Activated T-cell treated with anti-CD3 and anti-CD28 coated beads, Interleukin-2, amount 50 U/mL, for 1 hour (primary cell): ENCODE measurements at regions not wholly inside any gene's neighbourhood (a gene's known extent, or its start where the extent isn't known, plus 50 kb on each side); places are given as distances from the start of the nearest gene placed in this dataset.
"Not testable (repeated sequence)": the region's sequence is repeated elsewhere in the genome, so short reads cannot be mapped to it uniquely, and the experiment has no call there.

Experiments
- DNase-seq: peaks from one replicate; pipeline ENCODE4 v3.0.0-alpha.2; 2020

DNA sequence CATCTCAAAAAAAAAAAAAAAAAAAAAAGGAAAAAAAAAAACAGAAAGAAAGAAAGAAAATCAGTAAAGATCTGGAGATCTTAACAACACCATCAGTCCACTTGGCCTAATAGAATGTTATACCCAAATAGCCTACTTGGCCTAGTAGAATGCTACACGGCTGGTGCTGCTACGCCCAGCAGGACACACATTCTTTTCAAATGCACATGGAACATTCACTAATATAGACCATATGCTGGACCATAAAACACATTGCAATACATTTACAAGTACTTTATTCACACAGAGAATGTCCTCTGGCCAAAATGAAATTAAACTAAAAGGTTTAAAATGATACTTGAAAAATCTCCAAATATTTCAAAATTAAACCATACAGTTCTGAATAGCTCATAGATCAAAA lies 80.0 kb upstream of the TNFAIP3 start:
- DNase-seq, result no peak

DNA sequence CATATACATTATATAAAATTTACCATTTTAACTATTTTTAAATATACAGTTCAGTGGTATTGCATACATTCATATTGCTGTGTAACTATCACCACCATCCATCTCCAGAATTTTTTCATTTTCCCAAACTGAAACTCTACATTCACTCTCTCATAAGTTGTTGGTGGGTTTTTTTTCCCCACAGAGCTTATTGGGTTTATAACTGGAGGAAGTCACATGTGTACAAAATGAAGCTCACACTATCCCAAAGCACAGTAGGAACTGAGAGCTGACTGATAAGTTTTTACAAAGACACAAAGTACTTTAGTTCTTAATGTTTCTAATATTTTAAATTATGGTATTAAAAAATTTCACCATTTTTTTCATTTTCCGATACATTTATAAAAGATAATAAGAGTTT lies 78.8 kb upstream of the TNFAIP3 start:
- DNase-seq, result no peak

DNA sequence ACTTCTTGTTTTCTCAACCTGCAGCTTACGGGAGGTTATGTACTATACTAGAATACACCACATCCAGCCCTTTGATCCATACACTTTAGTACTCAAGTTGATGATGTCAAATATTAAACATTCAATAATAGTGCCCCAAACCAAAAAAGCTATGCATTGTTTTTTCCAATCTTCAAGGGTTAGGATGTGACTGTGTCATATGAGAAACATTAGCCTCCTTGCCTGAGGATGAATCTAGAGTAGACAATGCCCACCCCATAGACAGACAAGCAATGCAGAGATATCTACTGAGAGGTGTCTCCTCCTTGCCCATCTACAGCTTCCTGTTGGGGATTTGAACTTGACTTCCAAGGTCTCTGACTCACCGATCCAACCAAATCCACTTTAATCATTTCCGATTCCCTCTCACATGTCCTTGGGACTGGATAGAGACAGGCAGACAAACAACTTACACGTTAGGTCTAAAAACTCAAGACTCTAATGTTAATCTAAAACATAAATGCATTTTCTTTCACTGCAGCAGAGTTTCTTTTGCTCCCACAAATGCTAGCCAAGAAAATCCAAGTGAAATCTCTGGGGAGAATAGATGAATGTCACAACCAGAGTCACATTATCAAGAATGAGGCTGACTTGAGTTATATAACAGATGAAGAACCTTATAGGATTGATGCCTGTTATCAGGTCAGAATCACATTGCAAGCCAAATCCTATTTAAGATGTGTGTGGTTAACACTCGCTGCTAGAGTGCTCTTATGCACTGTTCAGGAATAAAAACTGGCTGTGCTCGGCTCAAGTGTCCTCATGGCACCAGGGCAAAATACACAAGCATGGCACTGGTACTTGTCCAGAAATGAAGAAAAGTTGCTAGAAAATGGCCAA lies 75.5 kb upstream of the TNFAIP3 start:
- DNase-seq, result no peak

DNA sequence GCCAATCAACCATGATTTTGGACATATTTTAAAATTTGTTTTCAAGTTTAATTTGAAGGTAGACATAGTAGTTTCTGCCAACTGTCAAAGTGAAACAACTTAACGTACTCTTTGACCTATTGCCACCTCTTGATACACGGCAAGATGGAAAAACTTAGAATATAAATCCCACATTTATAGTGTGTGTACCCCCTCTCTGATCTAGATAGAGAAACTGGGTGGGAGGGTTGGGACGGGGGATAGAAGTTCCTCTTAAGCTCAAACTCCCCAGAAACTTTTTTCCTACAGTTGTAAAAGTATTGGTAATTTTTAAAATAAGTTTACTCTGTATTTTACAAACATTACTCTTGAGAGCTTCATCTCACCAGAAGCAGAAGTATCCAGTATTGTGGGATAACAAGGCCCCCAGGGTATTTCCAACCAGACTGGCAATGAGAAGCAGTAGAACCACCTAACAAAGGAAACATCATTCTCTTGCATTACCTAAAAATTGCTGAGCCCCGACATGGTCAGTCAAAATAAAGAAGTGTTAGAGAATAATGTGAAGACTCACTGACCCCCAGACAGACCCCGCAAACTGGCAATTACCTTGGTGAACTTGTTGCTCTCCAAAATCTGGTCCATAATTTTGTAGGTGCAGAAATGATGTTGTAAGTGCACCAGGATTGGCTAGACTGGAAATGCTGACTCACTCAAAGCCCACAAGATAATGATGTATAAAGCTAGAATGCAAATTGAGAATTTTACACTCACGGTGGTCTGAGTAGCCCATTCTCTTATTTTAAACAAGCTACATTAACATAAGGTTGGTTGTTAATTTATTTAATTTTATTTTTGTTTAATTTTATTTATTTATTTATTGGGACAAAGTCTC lies 74.7 kb upstream of the TNFAIP3 start:
- no peak for DNase-seq

DNA sequence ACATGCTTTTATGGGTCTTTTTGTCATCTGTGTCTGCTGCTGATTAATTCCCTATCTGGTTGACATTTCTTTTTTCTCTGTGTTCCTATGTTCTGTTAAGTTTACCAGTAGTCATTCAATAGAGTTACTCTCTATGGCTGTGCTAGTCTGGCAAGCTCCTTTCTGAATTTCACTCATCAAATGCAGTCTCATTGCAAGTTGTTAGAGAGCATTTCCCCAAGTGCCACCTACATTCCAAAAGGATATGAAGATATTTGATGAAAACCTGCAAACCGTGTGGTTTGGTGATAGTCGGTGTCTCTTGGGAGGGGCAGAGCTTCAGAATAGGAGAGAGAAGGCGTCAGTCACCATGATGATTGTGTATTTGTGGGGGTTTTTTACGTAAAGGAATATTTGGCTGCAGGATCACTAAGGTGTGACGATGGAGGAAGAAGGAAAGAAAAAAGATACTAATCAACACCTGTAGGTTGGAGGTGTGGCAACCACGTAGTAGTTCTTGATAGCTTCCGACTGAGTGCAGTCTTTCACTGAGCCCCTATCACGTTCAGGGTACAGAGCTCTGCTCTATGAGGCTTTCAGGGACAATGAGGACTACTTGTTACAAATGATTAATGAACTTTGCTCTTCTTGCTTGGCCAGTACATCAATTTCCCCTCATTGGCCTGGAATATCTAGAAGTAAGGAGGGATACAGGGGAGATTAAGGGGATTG lies 73.1 kb upstream of the TNFAIP3 start:
- no peak for DNase-seq

GRCh38 chr6:137794516-137795201 lies 72.4 kb upstream of the TNFAIP3 start:
- DNase-seq, result no peak

DNA sequence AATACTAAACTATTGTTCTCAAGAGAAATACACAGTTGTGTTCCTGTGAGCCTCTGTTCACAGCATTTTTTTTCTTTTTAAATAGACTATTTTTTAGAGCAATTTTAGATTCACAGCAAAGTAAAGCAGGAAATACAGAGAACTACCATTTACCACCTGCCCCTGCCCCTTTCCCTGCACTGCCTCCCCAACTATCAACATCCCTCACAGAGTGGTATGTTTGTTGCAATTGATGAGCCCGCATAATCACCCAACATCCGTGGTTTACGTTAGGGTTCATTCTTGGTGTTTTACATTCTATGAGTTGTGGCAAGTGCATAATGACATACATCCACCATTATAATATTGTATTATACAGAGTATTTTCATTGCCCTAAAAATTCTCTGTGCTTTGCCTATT lies 71.6 kb upstream of the TNFAIP3 start:
- DNase-seq, result no peak

DNA sequence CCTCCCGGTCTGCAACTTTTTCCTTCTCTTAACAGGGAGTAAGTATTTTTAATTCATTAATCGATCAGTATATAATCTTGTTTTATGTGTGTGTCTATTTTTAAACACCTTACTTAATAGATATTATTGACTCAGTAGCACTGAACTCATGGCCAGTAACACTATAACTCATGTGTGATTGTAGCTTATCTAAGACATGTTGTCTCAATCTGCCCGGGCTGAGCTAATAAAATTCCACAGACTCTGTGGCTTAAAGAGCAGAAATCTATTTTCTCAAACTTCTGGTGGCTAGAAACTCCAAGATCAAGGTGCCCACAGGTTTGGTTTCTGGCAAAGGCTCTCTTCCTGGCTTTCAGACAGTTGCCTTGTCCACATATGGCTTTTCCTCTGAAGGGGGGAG lies 68.8 kb upstream of the TNFAIP3 start:
- DNase-seq, result no peak

GRCh38 chr6:137798846-137799245 lies 68.2 kb upstream of the TNFAIP3 start:
- no peak for DNase-seq

- DNase-seq, result peak; percentile 44
Observed at GRCh38 chr6:137799950-137800568, 67.0 kb upstream of the TNFAIP3 start.

- DNase-seq, result no peak
Observed at GRCh38 chr6:137800762-137801161, 66.3 kb upstream of the TNFAIP3 start.

DNA sequence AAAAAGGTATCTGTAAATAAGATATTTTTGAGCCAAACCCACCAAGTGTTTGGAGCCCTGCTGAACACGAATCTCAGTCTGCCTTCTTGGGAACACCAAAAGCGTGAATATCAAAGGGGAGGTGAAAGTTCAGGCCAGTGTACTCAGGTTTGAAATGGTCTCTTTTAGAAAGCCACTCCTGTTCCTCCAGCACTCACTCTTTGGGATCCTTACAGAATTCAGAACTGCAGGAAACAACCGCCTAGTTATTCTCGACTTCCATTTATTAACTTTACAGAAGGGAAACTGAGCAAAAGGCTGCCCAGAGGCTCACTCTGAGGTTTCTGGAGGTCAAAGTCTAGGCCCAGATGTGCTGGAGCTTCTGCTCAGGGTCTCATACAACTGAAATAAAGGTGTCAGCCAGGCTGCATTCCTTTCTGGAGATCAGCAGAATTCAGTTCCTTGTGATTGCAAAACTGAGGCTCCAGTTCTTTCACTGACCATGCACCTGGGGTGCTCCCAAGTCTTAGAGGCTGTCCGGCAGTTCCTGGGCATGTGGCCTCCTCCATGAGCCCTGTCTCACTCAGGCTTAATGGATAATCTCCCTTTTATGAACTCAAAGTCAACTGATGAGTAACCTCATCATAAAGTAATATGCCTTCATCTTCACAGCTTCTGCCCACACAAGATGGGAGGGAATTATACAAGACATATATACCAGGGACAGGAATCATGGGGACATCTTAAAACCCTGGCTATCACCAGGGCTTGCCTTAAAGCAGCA lies 65.5 kb upstream of the TNFAIP3 start:
- no peak for DNase-seq

DNA sequence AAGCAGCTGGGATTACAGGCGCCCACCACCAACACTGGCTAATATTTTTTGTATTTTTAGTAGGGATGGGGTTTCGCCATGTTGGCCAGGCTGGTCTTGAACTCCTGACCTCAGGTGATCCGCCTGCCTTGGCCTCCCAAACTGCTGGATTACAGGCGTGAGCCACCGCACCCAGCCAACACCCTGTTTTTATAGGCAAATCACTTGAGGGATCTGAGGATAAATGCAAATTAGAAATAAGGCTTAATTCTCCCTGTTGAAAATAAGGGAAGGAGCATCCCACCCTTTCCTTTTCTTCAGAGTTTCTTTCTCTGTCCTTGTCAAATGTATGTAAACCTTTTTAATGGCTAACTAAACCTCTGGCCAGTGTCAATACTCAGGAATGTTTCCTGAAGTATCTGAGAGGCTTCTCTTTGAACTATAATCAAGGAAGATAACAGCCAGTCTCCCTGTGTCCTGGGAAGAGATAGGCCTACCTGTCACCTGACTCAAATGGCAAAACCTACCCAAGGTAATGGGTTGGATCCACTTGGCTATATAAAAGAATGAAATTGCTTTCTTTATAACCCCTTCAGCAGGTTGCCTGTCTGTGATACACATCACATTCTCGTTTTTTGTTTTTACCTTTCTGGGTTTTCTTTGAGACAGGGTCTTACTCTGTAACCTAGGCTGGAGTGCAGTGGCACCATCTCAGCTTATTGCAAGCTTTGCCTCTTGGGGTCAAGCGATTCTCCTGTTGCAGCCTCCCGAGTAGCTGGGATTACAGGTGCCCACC lies 64.5 kb upstream of the TNFAIP3 start:
- DNase-seq, result no peak

GRCh38 chr6:137804637-137805036 lies 62.4 kb upstream of the TNFAIP3 start:
- DNase-seq, result no peak

- no peak for DNase-seq
Observed at GRCh38 chr6:137805622-137806021, 61.4 kb upstream of the TNFAIP3 start.

DNA sequence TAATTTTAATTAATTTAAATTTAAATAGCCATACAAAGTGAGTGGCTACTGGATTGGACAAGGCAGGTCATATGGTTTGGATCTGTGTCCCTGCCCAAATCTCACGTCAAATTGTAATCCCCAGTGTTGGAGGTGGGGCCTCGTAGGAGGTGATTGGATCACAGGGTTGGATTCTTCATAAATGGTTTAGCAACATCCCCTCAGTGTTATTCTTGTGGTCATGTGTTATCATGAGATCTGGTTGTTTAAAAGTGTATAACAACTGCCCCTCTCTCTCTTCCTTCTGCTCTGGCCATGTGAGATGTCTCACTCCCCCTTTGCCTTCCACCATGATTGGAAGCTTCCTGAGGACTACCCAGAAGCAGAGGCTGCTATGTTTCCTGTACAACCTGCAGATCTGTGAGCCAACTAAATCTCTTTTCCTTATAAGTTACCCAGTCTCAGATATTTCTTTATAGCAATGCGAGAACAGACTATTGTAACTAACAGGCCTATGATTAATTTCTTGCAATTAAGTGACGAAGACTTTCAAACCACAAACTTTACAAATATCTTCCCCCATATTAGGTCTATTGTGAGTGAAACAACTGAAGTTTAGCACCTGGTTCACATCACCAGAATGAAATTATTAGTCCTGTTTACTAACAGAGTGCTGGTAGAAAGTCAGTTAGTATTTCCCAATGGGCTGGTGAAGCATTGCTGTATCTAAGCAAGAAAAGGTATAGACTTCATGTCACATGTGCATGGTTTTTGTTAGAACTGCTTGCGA lies 60.0 kb upstream of the TNFAIP3 start:
- no peak for DNase-seq

GRCh38 chr6:137808191-137808590 lies 58.9 kb upstream of the TNFAIP3 start:
- no peak for DNase-seq

- DNase-seq, result no peak
Observed at GRCh38 chr6:137808836-137809315, 58.2 kb upstream of the TNFAIP3 start.

GRCh38 chr6:137809895-137810553 lies 57.0 kb upstream of the TNFAIP3 start:
- not testable (repeated sequence) for DNase-seq
